GM12878 (cell line): ENCODE measurements at regions not wholly inside any gene's neighbourhood (a gene's known extent, or its start where the extent isn't known, plus 50 kb on each side); places are given as distances from the start of the nearest gene placed in this dataset.

Experiments
- ASH2L ChIP-seq: fragments of 300-600, 200-600 bp; sonication (generic); IDR thresholded peaks from 2 replicates; pipeline ENCODE4 v1.6.1; 2017; ENCODE audit warnings: low read depth, mild to moderate bottlenecking, borderline replicate concordance
- BHLHE40 ChIP-seq, 2 experiments: fragments of 450-650 bp in 1 of 2; IDR thresholded peaks; 2 replicates each; pipeline ENCODE4 v1.6.1; 2011 to 2017; ENCODE audit warnings: low read depth in 2 of 2, borderline replicate concordance in 1 of 2, improper control_type of control experiment in 1 of 2, low read length in 1 of 2, mild to moderate bottlenecking in 1 of 2
- FOXM1 ChIP-seq: IDR thresholded peaks from 2 replicates; pipeline ENCODE4 v1.6.1; 2012; ENCODE audit warnings: low read depth, mild to moderate bottlenecking, inconsistent platforms, low read length, moderate library complexity
- IRF4 ChIP-seq: IDR thresholded peaks from 2 replicates; pipeline ENCODE4 v1.6.1; 2011; ENCODE audit warnings: low read depth, low read length
- MYC ChIP-seq: IDR thresholded peaks from 2 replicates; pipeline ENCODE4 v1.6.1; 2011; ENCODE audit warnings: mild to moderate bottlenecking, low read length, moderate library complexity, inconsistent platforms; ENCODE audit not compliant: insufficient read depth, insufficient replicate concordance, insufficient read length, severe bottlenecking
- NR2C1 ChIP-seq: fragments of 450-650 bp; IDR thresholded peaks from 2 replicates; pipeline ENCODE4 v1.6.1; 2017; ENCODE audit warnings: antibody characterized with exemption, mild to moderate bottlenecking, moderate library complexity
- RBBP5 ChIP-seq: fragments of 200-600 bp; sonication (generic); conservative IDR thresholded peaks from 2 replicates; pipeline ENCODE4 v1.6.1; 2016
- SRF ChIP-seq, 2 experiments: IDR thresholded peaks; 2 replicates each; pipeline ENCODE4 v1.6.1; 2011; ENCODE audit warnings: low read depth in 2 of 2, low read length in 2 of 2, mild to moderate bottlenecking in 1 of 2, moderate library complexity in 1 of 2
- TAF1 ChIP-seq: IDR thresholded peaks from 2 replicates; pipeline ENCODE4 v1.6.1; 2011; ENCODE audit warnings: mild to moderate bottlenecking, low read depth, low read length, borderline replicate concordance
- ZNF217 ChIP-seq: fragments of 450-650 bp; IDR thresholded peaks from 2 replicates; pipeline ENCODE4 v1.6.1; 2017; ENCODE audit warnings: antibody characterized with exemption, mild to moderate bottlenecking
- TF ChIP-seq, protein P1 (sequence below): fragments of 450-650 bp; IDR thresholded peaks from 2 replicates; pipeline ENCODE4 v1.6.1; 2016; ENCODE audit warnings: mild to moderate bottlenecking, moderate library complexity, borderline replicate concordance
- TF ChIP-seq, protein P2 (sequence below): fragments of 450-650 bp; formaldehyde crosslinking; IDR thresholded peaks from 2 replicates; pipeline ENCODE4 v1.5.0; 2022; ENCODE audit warnings: mild to moderate bottlenecking, missing genetic modification characterization

DNA sequence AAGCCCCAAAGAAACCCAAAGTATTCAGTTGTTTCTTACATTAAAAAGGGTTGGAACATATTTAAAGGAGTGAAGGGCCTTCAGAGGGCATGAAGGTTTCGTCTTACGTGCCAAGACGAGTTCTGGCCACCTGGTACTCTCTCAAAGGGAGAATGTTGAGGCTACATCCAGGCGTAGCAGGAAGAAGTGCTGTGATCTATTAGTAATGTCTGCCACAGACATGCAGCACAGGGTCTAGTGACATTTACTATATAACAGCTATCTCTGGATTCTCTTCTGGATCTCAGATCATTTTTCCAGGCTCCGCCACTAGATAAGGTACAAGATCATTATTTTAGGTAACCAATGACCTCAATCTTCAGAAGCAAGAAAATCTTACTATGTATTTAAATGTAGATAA, 76.5 kb upstream of the ARID5B start (continued):
- TF ChIP-seq, protein P1, sequence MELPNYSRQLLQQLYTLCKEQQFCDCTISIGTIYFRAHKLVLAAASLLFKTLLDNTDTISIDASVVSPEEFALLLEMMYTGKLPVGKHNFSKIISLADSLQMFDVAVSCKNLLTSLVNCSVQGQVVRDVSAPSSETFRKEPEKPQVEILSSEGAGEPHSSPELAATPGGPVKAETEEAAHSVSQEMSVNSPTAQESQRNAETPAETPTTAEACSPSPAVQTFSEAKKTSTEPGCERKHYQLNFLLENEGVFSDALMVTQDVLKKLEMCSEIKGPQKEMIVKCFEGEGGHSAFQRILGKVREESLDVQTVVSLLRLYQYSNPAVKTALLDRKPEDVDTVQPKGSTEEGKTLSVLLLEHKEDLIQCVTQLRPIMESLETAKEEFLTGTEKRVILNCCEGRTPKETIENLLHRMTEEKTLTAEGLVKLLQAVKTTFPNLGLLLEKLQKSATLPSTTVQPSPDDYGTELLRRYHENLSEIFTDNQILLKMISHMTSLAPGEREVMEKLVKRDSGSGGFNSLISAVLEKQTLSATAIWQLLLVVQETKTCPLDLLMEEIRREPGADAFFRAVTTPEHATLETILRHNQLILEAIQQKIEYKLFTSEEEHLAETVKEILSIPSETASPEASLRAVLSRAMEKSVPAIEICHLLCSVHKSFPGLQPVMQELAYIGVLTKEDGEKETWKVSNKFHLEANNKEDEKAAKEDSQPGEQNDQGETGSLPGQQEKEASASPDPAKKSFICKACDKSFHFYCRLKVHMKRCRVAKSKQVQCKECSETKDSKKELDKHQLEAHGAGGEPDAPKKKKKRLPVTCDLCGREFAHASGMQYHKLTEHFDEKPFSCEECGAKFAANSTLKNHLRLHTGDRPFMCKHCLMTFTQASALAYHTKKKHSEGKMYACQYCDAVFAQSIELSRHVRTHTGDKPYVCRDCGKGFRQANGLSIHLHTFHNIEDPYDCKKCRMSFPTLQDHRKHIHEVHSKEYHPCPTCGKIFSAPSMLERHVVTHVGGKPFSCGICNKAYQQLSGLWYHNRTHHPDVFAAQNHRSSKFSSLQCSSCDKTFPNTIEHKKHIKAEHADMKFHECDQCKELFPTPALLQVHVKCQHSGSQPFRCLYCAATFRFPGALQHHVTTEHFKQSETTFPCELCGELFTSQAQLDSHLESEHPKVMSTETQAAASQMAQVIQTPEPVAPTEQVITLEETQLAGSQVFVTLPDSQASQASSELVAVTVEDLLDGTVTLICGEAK, result no peak
- TF ChIP-seq TAF1, result no peak
- no peak for TF ChIP-seq NR2C1
- no peak for TF ChIP-seq FOXM1
- no peak for TF ChIP-seq RBBP5
- TF ChIP-seq MYC, result no peak
- TF ChIP-seq ZNF217, result no peak
- no peak for TF ChIP-seq IRF4
- TF ChIP-seq ASH2L, result no peak
- 0 out of 4 replicates have a peak, but pooled peaks of 1 of the 2 experiments have one; percentile 35 for TF ChIP-seq SRF (IDR thresholded peaks at IDR 0.05; ENCODE audit: low read depth in 2 of 2, low read length in 2 of 2)
- no peak for TF ChIP-seq BHLHE40 (IDR thresholded peaks at IDR 0.05; ENCODE audit: borderline replicate concordance in 1 of 2, low read depth in 2 of 2, low read length in 1 of 2)
- TF ChIP-seq, protein P2, sequence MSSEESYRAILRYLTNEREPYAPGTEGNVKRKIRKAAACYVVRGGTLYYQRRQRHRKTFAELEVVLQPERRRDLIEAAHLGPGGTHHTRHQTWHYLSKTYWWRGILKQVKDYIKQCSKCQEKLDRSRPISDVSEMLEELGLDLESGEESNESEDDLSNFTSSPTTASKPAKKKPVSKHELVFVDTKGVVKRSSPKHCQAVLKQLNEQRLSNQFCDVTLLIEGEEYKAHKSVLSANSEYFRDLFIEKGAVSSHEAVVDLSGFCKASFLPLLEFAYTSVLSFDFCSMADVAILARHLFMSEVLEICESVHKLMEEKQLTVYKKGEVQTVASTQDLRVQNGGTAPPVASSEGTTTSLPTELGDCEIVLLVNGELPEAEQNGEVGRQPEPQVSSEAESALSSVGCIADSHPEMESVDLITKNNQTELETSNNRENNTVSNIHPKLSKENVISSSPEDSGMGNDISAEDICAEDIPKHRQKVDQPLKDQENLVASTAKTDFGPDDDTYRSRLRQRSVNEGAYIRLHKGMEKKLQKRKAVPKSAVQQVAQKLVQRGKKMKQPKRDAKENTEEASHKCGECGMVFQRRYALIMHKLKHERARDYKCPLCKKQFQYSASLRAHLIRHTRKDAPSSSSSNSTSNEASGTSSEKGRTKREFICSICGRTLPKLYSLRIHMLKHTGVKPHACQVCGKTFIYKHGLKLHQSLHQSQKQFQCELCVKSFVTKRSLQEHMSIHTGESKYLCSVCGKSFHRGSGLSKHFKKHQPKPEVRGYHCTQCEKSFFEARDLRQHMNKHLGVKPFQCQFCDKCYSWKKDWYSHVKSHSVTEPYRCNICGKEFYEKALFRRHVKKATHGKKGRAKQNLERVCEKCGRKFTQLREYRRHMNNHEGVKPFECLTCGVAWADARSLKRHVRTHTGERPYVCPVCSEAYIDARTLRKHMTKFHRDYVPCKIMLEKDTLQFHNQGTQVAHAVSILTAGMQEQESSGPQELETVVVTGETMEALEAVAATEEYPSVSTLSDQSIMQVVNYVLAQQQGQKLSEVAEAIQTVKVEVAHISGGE (CRISPR knock-in tag), result no peak
